HEK293 (cell line): ENCODE measurements at regions not wholly inside any gene's neighbourhood (a gene's known extent, or its start where the extent isn't known, plus 50 kb on each side); places are given as distances from the start of the nearest gene placed in this dataset.

Experiments used
- CTCF ChIA-PET: fragments of 350-600 bp; formaldehyde crosslinking; extraction: SDS; loops from one replicate; lab custom pipeline; 2021; ENCODE audit warnings: antibody characterized with exemption; lab: Yijun Ruan, JAX
- POLR2A ChIA-PET: fragments of 300-600 bp; formaldehyde crosslinking; extraction: SDS; loops from one replicate; lab custom pipeline; 2020; ENCODE audit warnings: antibody characterized with exemption, inconsistent platforms; lab: Yijun Ruan, JAX
- H3K27ac ChIP-seq: fragments of 200-500 bp; sonication (Bioruptor generic); 2 replicates; pipeline ENCODE4 v1.5.1; 2014; ENCODE audit warnings: low read depth, low read length, control low read depth, inconsistent platforms; ENCODE audit errors: extremely low read depth
- H3K36me3 ChIP-seq, 2 experiments: fragments of 200-500 bp in 1 of 2; sonication (Bioruptor generic) in 1 of 2; 1 replicate in 1 of 2; 2 replicates in 1 of 2; pipeline ENCODE4 v1.5.1; 2014 to 2017; ENCODE audit warnings: inconsistent platforms in 2 of 2, low read length in 2 of 2; ENCODE audit not compliant: control insufficient read depth in 2 of 2, insufficient read depth in 1 of 2
- H3K4me1 ChIP-seq: fragments of 200-500 bp; sonication (Bioruptor generic); 2 replicates; pipeline ENCODE4 v1.5.1; 2014; ENCODE audit warnings: mild to moderate bottlenecking, low read length, inconsistent platforms; ENCODE audit not compliant: control insufficient read depth, insufficient read depth
- H3K4me3 ChIP-seq: 2 replicates; pipeline ENCODE4 v1.5.1; 2011; ENCODE audit warnings: low read depth, mild to moderate bottlenecking, control low read depth, low read length, moderate library complexity
- H3K9me3 ChIP-seq: fragments of 200-500 bp; sonication (Bioruptor generic); 2 replicates; pipeline ENCODE4 v1.5.1; 2014; ENCODE audit warnings: low read depth, low read length, inconsistent platforms; ENCODE audit not compliant: control insufficient read depth, insufficient read depth
- KLF16 ChIP-seq: fragments of 450-650 bp; formaldehyde crosslinking; IDR thresholded peaks from 2 replicates; pipeline ENCODE4 v1.5.1; 2017; ENCODE audit warnings: missing biosample characterization, missing genetic modification characterization
- KLF9 ChIP-seq: fragments of 450-650 bp; formaldehyde crosslinking; IDR thresholded peaks from 2 replicates; pipeline ENCODE4 v1.5.1; 2016; ENCODE audit warnings: missing biosample characterization, missing genetic modification characterization, low read depth
- MEIS1 ChIP-seq: sonication (generic); formaldehyde crosslinking; IDR thresholded peaks from 2 replicates; pipeline ENCODE4 v1.8.1; 2022; ENCODE audit warnings: missing genetic modification reagents, mild to moderate bottlenecking, borderline replicate concordance
- SETDB1 ChIP-seq: IDR thresholded peaks from one replicate; pipeline ENCODE4 v1.6.1; 2017; ENCODE audit warnings: mild to moderate bottlenecking, low read length, moderate library complexity, mixed read lengths; ENCODE audit not compliant: insufficient read length
- ZBTB21 ChIP-seq: fragments of 450-650 bp; formaldehyde crosslinking; IDR thresholded peaks from 2 replicates; pipeline ENCODE4 v1.5.1; 2017; ENCODE audit warnings: missing biosample characterization, missing genetic modification characterization
- ZFP3 ChIP-seq: fragments of 450-650 bp; formaldehyde crosslinking; IDR thresholded peaks from 2 replicates; pipeline ENCODE4 v1.5.1; 2016; ENCODE audit warnings: low read depth, missing biosample characterization, missing genetic modification characterization
- ZFP37 ChIP-seq: fragments of 450-650 bp; formaldehyde crosslinking; IDR thresholded peaks from 2 replicates; pipeline ENCODE4 v1.5.1; 2016; ENCODE audit warnings: missing biosample characterization, missing genetic modification characterization
- ZIC2 ChIP-seq: fragments of 450-650 bp; formaldehyde crosslinking; IDR thresholded peaks from 2 replicates; pipeline ENCODE4 v1.5.1; 2016; ENCODE audit warnings: missing biosample characterization, missing genetic modification characterization
- ZNF169 ChIP-seq: fragments of 450-650 bp; formaldehyde crosslinking; IDR thresholded peaks from 2 replicates; pipeline ENCODE4 v1.5.1; 2016; ENCODE audit warnings: missing biosample characterization, missing genetic modification characterization
- ZNF184 ChIP-seq: fragments of 450-650 bp; IDR thresholded peaks from 2 replicates; pipeline ENCODE4 v1.5.1; 2018; ENCODE audit warnings: missing biosample characterization, mild to moderate bottlenecking, missing genetic modification characterization
- ZNF23 ChIP-seq: fragments of 450-650 bp; formaldehyde crosslinking; IDR thresholded peaks from 2 replicates; pipeline ENCODE4 v1.5.1; 2016; ENCODE audit warnings: missing biosample characterization, missing genetic modification characterization, borderline replicate concordance
- ZNF416 ChIP-seq: fragments of 450-650 bp; formaldehyde crosslinking; IDR thresholded peaks from 2 replicates; pipeline ENCODE4 v1.5.1; 2016; ENCODE audit warnings: missing biosample characterization, missing genetic modification characterization
- ZNF433 ChIP-seq: fragments of 450-650 bp; formaldehyde crosslinking; IDR thresholded peaks from 2 replicates; pipeline ENCODE4 v1.5.1; 2016; ENCODE audit warnings: missing biosample characterization, missing genetic modification characterization, low read depth
- ZNF473 ChIP-seq: fragments of 450-650 bp; formaldehyde crosslinking; IDR thresholded peaks from 2 replicates; pipeline ENCODE4 v1.5.1; 2017; ENCODE audit warnings: missing biosample characterization, missing genetic modification characterization
- ZNF501 ChIP-seq: fragments of 450-650 bp; formaldehyde crosslinking; IDR thresholded peaks from 2 replicates; pipeline ENCODE4 v1.5.1; 2016; ENCODE audit warnings: missing biosample characterization, missing genetic modification characterization
- ZNF514 ChIP-seq: fragments of 450-650 bp; formaldehyde crosslinking; IDR thresholded peaks from 2 replicates; pipeline ENCODE4 v1.5.1; 2016; ENCODE audit warnings: missing biosample characterization, missing genetic modification characterization
- ZNF549 ChIP-seq: fragments of 450-650 bp; IDR thresholded peaks from 2 replicates; pipeline ENCODE4 v1.5.1; 2018; ENCODE audit warnings: missing biosample characterization, missing genetic modification characterization, mild to moderate bottlenecking, inconsistent platforms, moderate library complexity
- ZNF555 ChIP-seq: fragments of 450-650 bp; formaldehyde crosslinking; conservative IDR thresholded peaks from 2 replicates; pipeline ENCODE4 v1.5.1; 2017; ENCODE audit warnings: missing biosample characterization, mild to moderate bottlenecking, missing genetic modification characterization, inconsistent platforms
- ZNF558 ChIP-seq: fragments of 450-650 bp; formaldehyde crosslinking; IDR thresholded peaks from 2 replicates; pipeline ENCODE4 v1.5.1; 2016; ENCODE audit warnings: missing biosample characterization, missing genetic modification characterization
- ZNF560 ChIP-seq: fragments of 450-650 bp; formaldehyde crosslinking; IDR thresholded peaks from 2 replicates; pipeline ENCODE4 v1.5.1; 2017; ENCODE audit warnings: missing biosample characterization, missing genetic modification characterization, borderline replicate concordance
- ZNF670 ChIP-seq: fragments of 450-650 bp; formaldehyde crosslinking; IDR thresholded peaks from 2 replicates; pipeline ENCODE4 v1.5.1; 2016; ENCODE audit warnings: missing biosample characterization, missing genetic modification characterization, low read depth
- ZNF707 ChIP-seq: fragments of 450-650 bp; formaldehyde crosslinking; IDR thresholded peaks from 2 replicates; pipeline ENCODE4 v1.5.1; 2016; ENCODE audit warnings: missing biosample characterization, missing genetic modification characterization
- ZNF76 ChIP-seq: fragments of 450-650 bp; formaldehyde crosslinking; IDR thresholded peaks from 2 replicates; pipeline ENCODE4; 2016; ENCODE audit warnings: low read depth, missing biosample characterization, missing genetic modification characterization, borderline replicate concordance
- ZNF791 ChIP-seq: fragments of 450-650 bp; formaldehyde crosslinking; IDR thresholded peaks from 2 replicates; pipeline ENCODE4 v1.5.1; 2016; ENCODE audit warnings: missing biosample characterization, missing genetic modification characterization
- ZSCAN23 ChIP-seq: fragments of 450-650 bp; formaldehyde crosslinking; IDR thresholded peaks from 2 replicates; pipeline ENCODE4 v1.5.1; 2016; ENCODE audit warnings: missing biosample characterization, missing genetic modification characterization
- TF ChIP-seq, protein P1 (sequence below): fragments of 450-650 bp; formaldehyde crosslinking; IDR thresholded peaks from 2 replicates; pipeline ENCODE4 v1.5.1; 2016; ENCODE audit warnings: missing biosample characterization, missing genetic modification characterization
- TF ChIP-seq, protein P2 (sequence below): fragments of 450-650 bp; formaldehyde crosslinking; IDR thresholded peaks from 2 replicates; pipeline ENCODE4 v1.5.1; 2017; ENCODE audit warnings: missing biosample characterization, missing genetic modification characterization

DNA sequence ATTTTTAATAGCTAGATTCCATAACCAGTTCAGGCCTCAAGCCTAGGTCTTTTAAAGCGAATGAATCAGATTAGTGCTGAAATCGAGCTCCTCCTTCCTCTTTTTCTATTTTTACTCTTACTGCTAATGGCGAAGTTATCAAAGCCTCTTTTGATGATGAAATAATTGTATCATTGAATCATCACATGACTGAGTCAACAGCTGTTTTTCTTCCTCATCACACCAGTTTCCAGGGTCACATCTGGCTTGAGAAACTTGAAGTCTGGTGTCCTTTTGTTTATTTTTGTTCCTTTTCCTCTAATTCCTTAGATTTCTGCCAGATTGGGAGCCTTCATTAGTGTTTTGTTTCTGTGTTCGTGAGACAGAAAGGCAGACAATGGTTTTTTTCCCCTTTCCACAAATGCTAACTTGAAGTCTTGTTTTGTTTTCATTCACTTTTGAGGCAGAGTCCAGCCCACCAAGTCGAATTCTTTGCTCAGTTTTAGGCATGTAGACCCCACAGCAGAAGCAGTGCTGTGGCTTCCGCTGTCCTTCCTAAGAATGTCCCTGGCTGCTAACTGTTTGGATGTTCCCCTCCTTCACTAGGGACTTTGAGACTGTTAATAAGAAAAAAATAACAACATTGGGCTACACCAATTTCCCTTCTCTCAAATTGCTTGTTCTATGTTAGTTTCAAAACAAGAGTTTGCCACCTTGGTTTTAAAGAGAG lies 51.9 kb upstream of the FMOD start:
- POLR2A ChIA-PET: no interaction called here
- no peak overlapping the region for H3K4me3 ChIP-seq
- no peak overlapping the region for H3K27ac ChIP-seq
- H3K4me1 ChIP-seq: no peaks in the 10 kb centered on the region
- H3K36me3 ChIP-seq: no peaks in the 10 kb centered on the region
- TF ChIP-seq ZBTB21 (tag by site-specific recombination): 0 out of 2 replicates have a peak, but pooled peaks have one; percentile 23
- TF ChIP-seq ZNF791 (tag by site-specific recombination): no peak
- TF ChIP-seq, protein P1, sequence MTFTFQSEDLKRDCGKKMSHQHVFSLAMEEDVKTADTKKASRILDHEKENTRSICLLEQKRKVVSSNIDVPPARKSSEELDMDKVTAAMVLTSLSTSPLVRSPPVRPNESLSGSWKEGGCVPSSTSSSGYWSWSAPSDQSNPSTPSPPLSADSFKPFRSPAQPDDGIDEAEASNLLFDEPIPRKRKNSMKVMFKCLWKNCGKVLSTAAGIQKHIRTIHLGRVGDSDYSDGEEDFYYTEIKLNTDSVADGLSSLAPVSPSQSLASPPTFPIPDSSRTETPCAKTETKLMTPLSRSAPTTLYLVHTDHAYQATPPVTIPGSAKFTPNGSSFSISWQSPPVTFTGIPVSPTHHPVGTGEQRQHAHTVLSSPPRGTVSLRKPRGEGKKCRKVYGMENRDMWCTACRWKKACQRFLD (tag by site-specific recombination): no peak
- no peak for TF ChIP-seq ZNF560
- TF ChIP-seq ZNF514: no peak
- no peak for TF ChIP-seq ZNF501 (tag by site-specific recombination)
- no peak for TF ChIP-seq ZNF433 (tag by site-specific recombination)
- TF ChIP-seq ZNF707: no peak
- no peak for TF ChIP-seq ZNF555 (tag by site-specific recombination)
- TF ChIP-seq, all 188 proteins: peak for 1
- no peaks in the 10 kb centered on the region for H3K9me3 ChIP-seq
- CTCF ChIA-PET: interaction anchor here (0.5 kb wide), 1 partner anchor 47 kb away, joined by 3 read pairs; no protein-coding TSS in a partner anchor

DNA sequence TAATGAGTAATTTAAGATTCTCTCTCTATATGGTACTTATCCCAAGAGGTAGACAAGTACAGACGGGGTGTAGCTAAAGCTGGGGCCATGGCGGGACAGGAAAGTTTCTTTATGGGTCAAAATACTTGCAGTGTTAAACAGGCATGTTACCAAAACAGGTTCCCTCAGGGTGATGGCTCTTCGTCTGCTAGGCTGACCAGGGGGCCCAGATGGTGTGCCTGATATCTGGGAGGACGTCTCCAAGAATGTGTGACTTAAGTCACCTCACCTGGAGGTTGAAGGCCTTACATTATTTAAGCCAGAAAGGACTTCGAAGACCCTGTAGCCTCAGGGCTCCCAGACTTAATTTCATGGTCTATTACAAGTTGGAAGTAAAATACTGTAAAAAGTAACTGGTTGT lies 52.7 kb upstream of the FMOD start:
- H3K4me3 ChIP-seq: no peak overlapping the region
- no peaks in the 10 kb centered on the region for H3K36me3 ChIP-seq
- POLR2A ChIA-PET: no interaction called here
- H3K9me3 ChIP-seq: no peaks in the 10 kb centered on the region
- TF ChIP-seq ZNF558: no peak
- H3K27ac ChIP-seq: no peak overlapping the region
- CTCF ChIA-PET: no interaction called here
- H3K4me1 ChIP-seq: no peaks in the 10 kb centered on the region

DNA sequence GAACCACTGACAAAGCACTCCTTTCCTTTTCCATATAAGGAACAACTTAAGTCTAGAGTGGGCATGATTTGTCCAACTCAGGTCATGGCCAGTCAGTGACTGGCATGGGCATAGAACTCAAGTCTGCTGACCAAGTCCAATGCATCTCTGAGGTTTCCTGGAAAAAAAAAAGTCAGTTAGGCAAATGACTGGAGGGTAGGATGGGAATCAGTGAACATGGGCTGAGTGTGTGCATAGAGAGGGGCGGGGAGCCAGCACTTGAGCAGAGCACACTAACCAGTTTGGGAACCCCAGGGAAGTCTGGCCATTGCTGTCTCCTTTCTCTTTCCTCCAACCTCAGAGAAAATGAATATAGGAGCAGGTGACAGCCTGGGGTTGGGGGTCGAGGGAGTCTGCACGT lies 53.6 kb upstream of the FMOD start:
- Histone ChIP-seq H3K9me3 (no peaks in the 10 kb centered on the region), H3K36me3 (no peaks in the 10 kb centered on the region), H3K4me1 (no peaks in the 10 kb centered on the region), H3K4me3 (no peak overlapping the region), H3K27ac (no peak overlapping the region)
- POLR2A ChIA-PET: no interaction called here
- CTCF ChIA-PET: no interaction called here
- no peak for TF ChIP-seq KLF9 (tag by site-specific recombination)
- no peak for TF ChIP-seq SETDB1
- no peak for TF ChIP-seq ZNF416 (tag by site-specific recombination)
- no peak for TF ChIP-seq ZFP3 (tag by site-specific recombination)
- no peak for TF ChIP-seq ZNF670 (tag by site-specific recombination)
- TF ChIP-seq ZNF791 (tag by site-specific recombination): no peak
- no peak for TF ChIP-seq ZSCAN23 (tag by site-specific recombination)
- TF ChIP-seq ZIC2 (tag by site-specific recombination): no peak
- no peak for TF ChIP-seq ZNF549
- no peak for TF ChIP-seq ZNF76 (tag by site-specific recombination)
- no peak for TF ChIP-seq MEIS1 (CRISPR knock-in tag)
- TF ChIP-seq ZNF169: no peak
- TF ChIP-seq ZFP37 (tag by site-specific recombination): no peak
- TF ChIP-seq KLF16: no peak
- TF ChIP-seq ZNF184 (tag by site-specific recombination): no peak
- TF ChIP-seq, protein P2, sequence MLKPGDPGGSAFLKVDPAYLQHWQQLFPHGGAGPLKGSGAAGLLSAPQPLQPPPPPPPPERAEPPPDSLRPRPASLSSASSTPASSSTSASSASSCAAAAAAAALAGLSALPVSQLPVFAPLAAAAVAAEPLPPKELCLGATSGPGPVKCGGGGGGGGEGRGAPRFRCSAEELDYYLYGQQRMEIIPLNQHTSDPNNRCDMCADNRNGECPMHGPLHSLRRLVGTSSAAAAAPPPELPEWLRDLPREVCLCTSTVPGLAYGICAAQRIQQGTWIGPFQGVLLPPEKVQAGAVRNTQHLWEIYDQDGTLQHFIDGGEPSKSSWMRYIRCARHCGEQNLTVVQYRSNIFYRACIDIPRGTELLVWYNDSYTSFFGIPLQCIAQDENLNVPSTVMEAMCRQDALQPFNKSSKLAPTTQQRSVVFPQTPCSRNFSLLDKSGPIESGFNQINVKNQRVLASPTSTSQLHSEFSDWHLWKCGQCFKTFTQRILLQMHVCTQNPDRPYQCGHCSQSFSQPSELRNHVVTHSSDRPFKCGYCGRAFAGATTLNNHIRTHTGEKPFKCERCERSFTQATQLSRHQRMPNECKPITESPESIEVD: no peak
- TF ChIP-seq ZNF23 (tag by site-specific recombination): no peak
- TF ChIP-seq ZNF473 (tag by site-specific recombination): no peak
